Muscle layer of colon (tissue), 2 donors: ENCODE measurements at regions not wholly inside any gene's neighbourhood (a gene's known extent, or its start where the extent isn't known, plus 50 kb on each side); places are given as distances from the start of the nearest gene placed in this dataset.
"Not testable (repeated sequence)": the region's sequence is repeated elsewhere in the genome, so short reads cannot be mapped to it uniquely, and the experiment has no call there.

Source experiments
- H3K27ac ChIP-seq: one replicate; pipeline ENCODE4 v1.7.0; 2013; ENCODE audit warnings: low read depth, mild to moderate bottlenecking, low read length, moderate library complexity
- H3K27me3 ChIP-seq, 2 donors: one replicate each; pipeline ENCODE4 v1.7.0; 2013; ENCODE audit warnings: low read length in 2 of 2, mild to moderate bottlenecking in 2 of 2; ENCODE audit not compliant: insufficient read depth in 2 of 2, control insufficient read depth in 1 of 2
- H3K36me3 ChIP-seq: one replicate; pipeline ENCODE4 v1.7.0; 2013; ENCODE audit warnings: mild to moderate bottlenecking, low read length; ENCODE audit not compliant: insufficient read depth
- H3K4me1 ChIP-seq: one replicate; pipeline ENCODE4 v1.7.0; 2013; ENCODE audit warnings: mild to moderate bottlenecking, low read length; ENCODE audit not compliant: insufficient read depth
- H3K4me3 ChIP-seq, 2 donors: one replicate each; pipeline ENCODE4 v1.7.0; 2013; ENCODE audit warnings: low read length in 2 of 2, low read depth in 1 of 2, mild to moderate bottlenecking in 1 of 2, moderate library complexity in 1 of 2
- H3K9ac ChIP-seq: one replicate; pipeline ENCODE4 v1.7.0; 2013; ENCODE audit warnings: low read length
- H3K9me3 ChIP-seq: one replicate; pipeline ENCODE4 v1.7.0; 2013; ENCODE audit warnings: mild to moderate bottlenecking, low read length
- donor health status: abdominal sarcoma.
- donor health status: Adenocarcinoma of cecum.

- Histone ChIP-seq H3K36me3 (no peaks in the 10 kb centered on the region), H3K9me3 (no peaks in the 10 kb centered on the region), H3K9ac (no peak overlapping the region), H3K4me1 (no peaks in the 10 kb centered on the region), H3K27ac (no peak overlapping the region), H3K27me3 (no peaks in the 10 kb centered on the region), H3K4me3 (no peak overlapping the region)
Observed at GRCh38 chr18:70398076-70398475, 109.2 kb downstream of the SOCS6 start.

GRCh38 chr18:70397259-70397925, 108.5 kb downstream of the SOCS6 start:
- Histone ChIP-seq H3K9me3 (no peaks in the 10 kb centered on the region), H3K4me3 (no peak overlapping the region), H3K4me1 (no peaks in the 10 kb centered on the region), H3K27me3 (no peaks in the 10 kb centered on the region), H3K9ac (no peak overlapping the region), H3K27ac (no peak overlapping the region), H3K36me3 (no peaks in the 10 kb centered on the region)

GRCh38 chr18:70395771-70396170, 106.9 kb downstream of the SOCS6 start:
- H3K9ac ChIP-seq, H3K4me1 ChIP-seq, H3K27ac ChIP-seq, H3K9me3 ChIP-seq, H3K4me3 ChIP-seq, H3K27me3 ChIP-seq, H3K36me3 ChIP-seq: not testable (repeated sequence)

GRCh38 chr18:70394672-70395071, 105.8 kb downstream of the SOCS6 start:
- Histone ChIP-seq H3K27ac (no peak overlapping the region), H3K36me3 (no peaks in the 10 kb centered on the region), H3K9me3 (no peaks in the 10 kb centered on the region), H3K9ac (no peak overlapping the region), H3K4me1 (no peaks in the 10 kb centered on the region), H3K4me3 (no peak overlapping the region), H3K27me3 (no peaks in the 10 kb centered on the region)

- H3K27me3 ChIP-seq: no peaks in the 10 kb centered on the region
- H3K9me3 ChIP-seq: no peaks in the 10 kb centered on the region
- no peaks in the 10 kb centered on the region for H3K4me1 ChIP-seq
- no peaks in the 10 kb centered on the region for H3K36me3 ChIP-seq
- no peak overlapping the region for H3K9ac ChIP-seq
- no peak overlapping the region for H3K4me3 ChIP-seq
- H3K27ac ChIP-seq: no peak overlapping the region
Observed at GRCh38 chr18:70390371-70391090, 101.7 kb downstream of the SOCS6 start.

GRCh38 chr18:70389036-70389435, 100.2 kb downstream of the SOCS6 start:
- H3K9me3 ChIP-seq, H3K4me1 ChIP-seq, H3K4me3 ChIP-seq, H3K9ac ChIP-seq, H3K27me3 ChIP-seq, H3K27ac ChIP-seq, H3K36me3 ChIP-seq: not testable (repeated sequence)

- no peak overlapping the region for H3K4me3 ChIP-seq
- no peaks in the 10 kb centered on the region for H3K9me3 ChIP-seq
- no peaks in the 10 kb centered on the region for H3K27me3 ChIP-seq
- H3K36me3 ChIP-seq: no peaks in the 10 kb centered on the region
- H3K27ac ChIP-seq: no peak overlapping the region
- no peaks in the 10 kb centered on the region for H3K4me1 ChIP-seq
- H3K9ac ChIP-seq: no peak overlapping the region
Observed at GRCh38 chr18:70387027-70387426, 98.2 kb downstream of the SOCS6 start.

GRCh38 chr18:70386582-70386981, 97.7 kb downstream of the SOCS6 start:
- no peak overlapping the region for H3K4me3 ChIP-seq
- H3K27ac ChIP-seq: no peak overlapping the region
- H3K9me3 ChIP-seq: no peaks in the 10 kb centered on the region
- H3K36me3 ChIP-seq: no peaks in the 10 kb centered on the region
- no peaks in the 10 kb centered on the region for H3K4me1 ChIP-seq
- H3K9ac ChIP-seq: no peak overlapping the region
- H3K27me3 ChIP-seq: no peaks in the 10 kb centered on the region

- Histone ChIP-seq H3K36me3 (no peaks in the 10 kb centered on the region), H3K27me3 (no peaks in the 10 kb centered on the region), H3K9ac (no peak overlapping the region), H3K9me3 (no peaks in the 10 kb centered on the region), H3K4me1 (no peaks in the 10 kb centered on the region), H3K27ac (no peak overlapping the region), H3K4me3 (no peak overlapping the region)
Observed at GRCh38 chr18:70385474-70385873, 96.6 kb downstream of the SOCS6 start.

- Histone ChIP-seq H3K36me3 (no peaks in the 10 kb centered on the region), H3K27ac (no peak overlapping the region), H3K4me3 (no peak overlapping the region), H3K9ac (no peak overlapping the region), H3K27me3 (no peaks in the 10 kb centered on the region), H3K4me1 (no peaks in the 10 kb centered on the region), H3K9me3 (no peaks in the 10 kb centered on the region)
Observed at GRCh38 chr18:70384181-70384790, 95.4 kb downstream of the SOCS6 start.

- Histone ChIP-seq H3K9ac (no peak overlapping the region), H3K4me3 (no peak overlapping the region), H3K27me3 (no peaks in the 10 kb centered on the region), H3K4me1 (no peaks in the 10 kb centered on the region), H3K36me3 (no peaks in the 10 kb centered on the region), H3K9me3 (no peaks in the 10 kb centered on the region), H3K27ac (no peak overlapping the region)
Observed at GRCh38 chr18:70382992-70383717, 94.3 kb downstream of the SOCS6 start.
